ENCODE measurements at regions not wholly inside any gene's neighbourhood (a gene's known extent, or its start where the extent isn't known, plus 50 kb on each side); places are given as distances from the start of the nearest gene placed in this dataset.
A peak's percentile ranks its signal among the peaks of the same experiment; 100 is the strongest.
"Not testable (repeated sequence)": the region's sequence is repeated elsewhere in the genome, so short reads cannot be mapped to it uniquely, and the experiment has no call there.

- WGBS, 4 donors, result 66 to 80% (median 75%) methylated on average over 12 to 14 of the region's 14 CpGs
- Histone ChIP-seq H3K36me3 (no peaks in the 10 kb centered on the region), H3K27ac (no peak overlapping the region), H3K9me3 (peaks cover 0 to 10% (median 0%) of the 10 kb centered on the region in 12 donors), H3K4me1 (peaks cover 0 to 22% (median 14%) of the 10 kb centered on the region in 12 donors), H3K27me3 (no peaks in the 10 kb centered on the region), H3K4me3 (no peak overlapping the region)
- TF ChIP-seq POLR2A (IDR thresholded peaks at IDR 0.05), result no peak
- no peak for TF ChIP-seq CTCF (IDR thresholded peaks at IDR 0.05)
- intact Hi-C loops (cut with DNase I), result loop anchor here in 1 of 10 donors (5.0 kb wide), 1 partner anchor 124 kb away; no protein-coding TSS in a partner anchor
- no peak for ATAC-seq
- peak in 3 of 5 donors; percentile 2 to 38 (median 9) for DNase-seq
Measured at GRCh38 chr6:170143401-170144150, 147.3 kb downstream of the DLL1 start.

GRCh38 chr6:170142559-170142958 lies 148.3 kb downstream of the DLL1 start:
- H3K9me3 ChIP-seq, result peaks cover 0 to 10% (median 0%) of the 10 kb centered on the region in 12 donors
- TF ChIP-seq CTCF (IDR thresholded peaks at IDR 0.05) (no peak), POLR2A (IDR thresholded peaks at IDR 0.05) (no peak)
- intact Hi-C loops (cut with DNase I), result loop anchor here in 1 of 10 donors (5.0 kb wide), 1 partner anchor 125 kb away; no protein-coding TSS in a partner anchor
- H3K36me3 ChIP-seq, result no peaks in the 10 kb centered on the region
- ATAC-seq, result no peak
- peak in 1 of 5 donors; percentile 3 for DNase-seq
- H3K27me3 ChIP-seq, result no peaks in the 10 kb centered on the region
- no peak overlapping the region for H3K4me3 ChIP-seq
- H3K27ac ChIP-seq, result no peak overlapping the region
- peaks cover 4 to 23% (median 13%) of the 10 kb centered on the region in 12 donors for H3K4me1 ChIP-seq
- WGBS, 4 donors, result 87 to 93% (median 92%) methylated on average over 7 of the region's 7 CpGs

GRCh38 chr6:170141061-170141460 lies 149.8 kb downstream of the DLL1 start:
- intact Hi-C loops (cut with DNase I), result loop anchor here in 1 of 10 donors (5.0 kb wide), 1 partner anchor 126 kb away; no protein-coding TSS in a partner anchor
- WGBS, 4 donors, result 87 to 94% (median 90%) methylated on average over 10 of the region's 10 CpGs
- H3K27me3 ChIP-seq, H3K36me3 ChIP-seq, H3K4me3 ChIP-seq, H3K27ac ChIP-seq, ATAC-seq, H3K9me3 ChIP-seq: not testable (repeated sequence)
- H3K4me1 ChIP-seq, result peaks cover 4 to 28% (median 18%) of the 10 kb centered on the region in 12 donors
- DNase-seq, result peak in 1 of 5 donors; percentile 2

- Histone ChIP-seq H3K4me3 (no peak overlapping the region), H3K27me3 (no peaks in the 10 kb centered on the region)
- no peak for ATAC-seq
Measured at GRCh38 chr6:170140129-170140528, 150.7 kb downstream of the DLL1 start.

More at GRCh38 chr6:170140129-170140528, 150.7 kb downstream of the DLL1 start:
- no peak overlapping the region for H3K27ac ChIP-seq
- H3K4me1 ChIP-seq, result peaks cover 4 to 33% (median 18%) of the 10 kb centered on the region in 12 donors
- 87 to 94% (median 93%) methylated on average over 13 of the region's 13 CpGs for WGBS, 4 donors
- no peaks in the 10 kb centered on the region for H3K36me3 ChIP-seq
- H3K9me3 ChIP-seq, result peaks cover 0 to 10% (median 0%) of the 10 kb centered on the region in 12 donors
- peak in 2 of 5 donors; percentile 5 to 7 for DNase-seq
- TF ChIP-seq POLR2A (IDR thresholded peaks at IDR 0.05) (no peak), CTCF (IDR thresholded peaks at IDR 0.05) (no peak)
- intact Hi-C loops (cut with DNase I), result loop anchor here in 1 of 10 donors (5.0 kb wide), 1 partner anchor 127 kb away; no protein-coding TSS in a partner anchor
